HG02678 (cell line): ENCODE measurements at regions not wholly inside any gene's neighbourhood (a gene's known extent, or its start where the extent isn't known, plus 50 kb on each side); places are given as distances from the start of the nearest gene placed in this dataset.
"Not testable (repeated sequence)": the region's sequence is repeated elsewhere in the genome, so short reads cannot be mapped to it uniquely, and the experiment has no call there.

Source experiments
- ATAC-seq: cut with Tn5 transposase; IDR thresholded peaks from one replicate; pipeline ENCODE4 v1.9.1; 2021; ENCODE audit warnings: mild to moderate bottlenecking, moderate library complexity; ENCODE audit not compliant: unreplicated experiment

DNA sequence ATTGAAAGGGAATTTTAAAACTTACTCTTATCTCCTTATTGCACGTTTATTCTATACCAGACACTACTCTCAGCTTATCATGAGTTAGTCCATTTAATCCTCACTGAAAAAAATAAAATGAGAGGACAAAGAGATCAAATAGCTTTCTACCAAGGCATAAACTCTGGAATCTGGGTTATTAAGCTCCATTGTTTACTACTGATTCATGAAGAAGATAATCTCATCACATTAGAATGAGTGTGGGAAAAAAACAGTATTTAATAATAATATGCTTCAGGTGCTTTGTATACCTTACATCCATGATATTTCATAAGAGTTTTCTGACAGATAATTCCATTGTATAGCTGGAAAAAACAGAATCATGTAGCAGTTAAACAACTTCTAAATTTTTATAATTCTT lies 1092.6 kb downstream of the TECRL start:
- no peak for ATAC-seq

- no peak for ATAC-seq
These were observed 1093.6 kb downstream of the TECRL start for GRCh38 chr4:63315651-63316050.

DNA sequence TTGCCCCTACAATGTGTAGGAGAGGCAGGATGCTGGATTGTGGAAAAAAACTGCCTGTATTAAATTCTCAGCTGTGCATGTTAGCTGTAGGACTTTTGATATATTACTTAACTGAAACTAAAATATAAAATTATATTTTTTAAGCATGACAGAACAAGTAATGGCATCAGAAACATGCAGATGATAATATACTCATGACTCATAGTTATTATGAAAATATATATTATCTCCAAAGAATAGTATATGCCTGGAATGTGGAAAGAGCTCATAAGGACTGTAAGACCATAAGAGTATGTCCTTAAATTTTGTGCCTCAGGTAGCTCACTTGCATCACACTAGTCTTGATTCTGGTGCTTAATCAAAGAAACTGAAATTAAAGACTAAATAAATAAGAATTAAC lies 1100.6 kb downstream of the TECRL start:
- ATAC-seq, result no peak

GRCh38 chr4:63302792-63303191 lies 1106.5 kb downstream of the TECRL start:
- ATAC-seq, result no peak

GRCh38 chr4:63302078-63302477 lies 1107.2 kb downstream of the TECRL start:
- no peak for ATAC-seq

DNA sequence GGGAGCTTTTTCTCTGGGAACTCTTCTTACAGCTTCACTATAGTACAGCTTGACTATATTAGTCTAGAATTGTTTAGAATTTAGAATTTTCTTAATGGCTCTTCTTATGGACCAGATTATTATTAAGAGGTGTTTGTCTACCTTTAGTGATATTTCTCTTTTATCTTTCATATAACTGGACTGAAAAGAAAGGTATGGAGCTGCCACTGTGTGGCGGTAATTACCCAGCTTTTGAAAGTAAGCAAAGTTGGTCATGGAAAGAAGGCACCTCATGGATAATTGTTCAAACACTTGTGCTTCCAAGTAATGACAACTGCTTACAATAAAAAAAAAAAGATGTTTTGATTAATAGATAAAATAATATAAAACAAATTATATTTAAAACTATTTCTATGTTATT lies 1112.5 kb downstream of the TECRL start:
- ATAC-seq, result no peak

- no peak for ATAC-seq
These were observed 1133.8 kb downstream of the TECRL start for GRCh38 chr4:63275491-63275890.

DNA sequence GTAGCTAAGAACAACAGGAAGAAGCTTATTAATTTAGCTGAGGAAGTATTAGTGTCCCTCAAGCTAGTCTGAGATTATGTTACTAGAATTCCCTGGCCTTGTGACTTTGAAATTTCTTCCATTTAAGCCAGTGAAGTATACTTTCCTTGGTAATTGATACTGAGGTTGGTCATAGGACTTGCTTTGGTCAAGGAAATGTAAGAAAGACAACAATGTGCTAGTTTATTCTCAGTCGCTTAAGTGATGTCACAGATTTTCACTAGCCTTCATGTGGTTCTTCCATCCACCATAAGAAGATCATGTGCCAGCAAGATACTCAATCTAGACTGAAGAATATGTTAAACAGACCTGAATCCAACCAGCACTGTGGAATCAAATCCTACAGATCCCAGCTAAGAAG lies 1140.1 kb downstream of the TECRL start:
- ATAC-seq, result no peak

- ATAC-seq, result no peak
These were observed 1175.6 kb downstream of the TECRL start for GRCh38 chr4:63233671-63234070.

- no peak for ATAC-seq
These were observed 1177.2 kb downstream of the TECRL start for GRCh38 chr4:63232058-63232457.

DNA sequence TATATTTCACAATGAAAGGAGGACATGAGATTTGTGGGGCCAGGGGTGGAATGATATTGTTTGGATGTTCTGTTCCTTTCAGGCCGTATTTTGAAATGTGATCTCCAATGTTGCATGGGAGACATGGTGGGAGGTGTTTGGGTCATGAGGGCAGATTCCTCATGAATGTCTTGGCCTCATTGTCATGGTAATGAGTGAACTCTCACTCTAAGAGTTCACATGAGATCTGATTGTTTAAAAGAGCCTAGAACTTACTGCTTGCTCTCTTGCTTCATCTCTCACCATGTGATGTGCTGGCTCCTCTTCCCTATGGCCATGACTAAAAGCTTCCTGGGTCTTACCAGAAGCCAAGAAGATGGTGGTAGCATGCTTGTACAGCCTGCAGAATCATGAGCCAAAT lies 1183.0 kb downstream of the TECRL start:
- ATAC-seq, result no peak

DNA sequence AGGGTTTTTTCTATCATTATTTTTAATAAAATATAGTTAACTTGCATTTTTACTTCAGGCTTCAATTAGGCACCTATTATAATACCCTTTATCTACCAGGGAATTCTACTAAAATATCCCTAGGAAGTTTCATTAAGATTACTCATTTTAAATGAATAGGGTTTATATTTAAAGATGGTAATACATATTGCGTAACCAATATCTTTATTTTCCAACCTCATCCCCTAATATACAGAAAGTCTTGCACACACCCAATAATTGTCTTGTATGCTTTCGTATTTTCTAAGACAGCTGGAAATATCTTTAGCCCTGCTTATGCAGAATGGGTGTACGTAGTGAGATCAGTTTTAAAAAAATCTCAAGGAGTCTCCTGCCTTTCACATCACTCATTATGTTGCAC lies 1186.8 kb downstream of the TECRL start:
- ATAC-seq, result no peak

DNA sequence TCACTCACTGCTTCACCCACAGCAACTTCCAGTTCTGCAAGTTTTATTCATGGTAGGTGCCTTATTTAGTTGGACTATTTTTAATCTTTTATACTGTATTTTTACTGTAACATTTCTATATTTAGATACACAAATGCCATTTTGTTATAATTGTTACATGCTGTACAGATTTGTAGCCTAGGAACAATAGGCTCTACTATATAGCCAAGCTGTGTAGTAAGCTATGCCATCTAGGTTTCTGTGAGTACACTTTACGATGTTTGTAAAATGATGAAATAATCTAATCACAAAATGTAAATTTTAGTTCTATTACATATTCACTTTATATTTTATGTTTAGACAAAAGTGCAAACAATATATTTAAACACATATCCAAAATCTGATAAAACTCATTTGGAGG lies 1187.8 kb downstream of the TECRL start:
- ATAC-seq, result no peak

- ATAC-seq, result no peak
These were observed 1190.4 kb downstream of the TECRL start for GRCh38 chr4:63218856-63219255.

GRCh38 chr4:63214076-63214475 lies 1195.2 kb downstream of the TECRL start:
- no peak for ATAC-seq

- ATAC-seq, result no peak
These were observed 1197.3 kb downstream of the TECRL start for GRCh38 chr4:63211776-63212479.

DNA sequence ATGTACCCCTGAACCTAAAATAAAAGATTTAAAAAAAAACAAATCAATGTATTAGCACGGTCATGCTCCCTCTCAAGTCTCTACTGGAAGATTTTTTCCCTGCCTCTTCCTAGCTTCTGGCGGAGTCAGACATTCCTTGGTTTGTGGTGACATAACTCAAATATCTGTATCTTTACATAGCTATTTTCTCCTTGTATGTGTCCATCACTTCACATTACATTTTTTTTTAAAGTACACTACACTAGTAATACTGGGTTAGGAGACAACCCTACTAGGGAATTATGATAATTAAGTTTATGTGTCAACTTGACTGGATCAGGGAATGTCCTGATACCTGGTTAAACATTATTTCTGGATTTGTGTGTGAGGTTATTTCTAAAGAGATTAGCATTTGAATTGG lies 1197.9 kb downstream of the TECRL start:
- no peak for ATAC-seq

GRCh38 chr4:63193029-63193428 lies 1216.2 kb downstream of the TECRL start:
- ATAC-seq, result not testable (repeated sequence)

DNA sequence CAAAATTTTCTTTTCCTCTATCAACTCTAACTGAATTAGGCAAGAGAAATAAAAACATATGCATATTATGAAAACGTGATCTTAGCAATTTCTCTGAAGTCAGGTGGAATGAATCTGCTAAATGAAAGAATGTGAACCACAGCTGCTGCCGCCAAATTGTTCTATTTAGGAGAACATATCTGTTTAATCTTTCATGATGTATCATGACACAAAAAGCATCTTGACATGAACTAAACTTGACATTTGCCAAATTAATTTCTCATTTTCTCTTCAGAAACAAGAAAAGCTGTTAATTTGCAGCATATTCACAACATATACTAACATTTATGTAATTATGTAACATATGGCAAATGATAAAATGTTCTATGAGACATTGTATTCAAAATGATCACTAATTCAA lies 1237.9 kb downstream of the TECRL start:
- no peak for ATAC-seq

GRCh38 chr4:63170923-63171322 lies 1238.3 kb downstream of the TECRL start:
- no peak for ATAC-seq

- no peak for ATAC-seq
These were observed 1239.4 kb downstream of the TECRL start for GRCh38 chr4:63169836-63170235.

DNA sequence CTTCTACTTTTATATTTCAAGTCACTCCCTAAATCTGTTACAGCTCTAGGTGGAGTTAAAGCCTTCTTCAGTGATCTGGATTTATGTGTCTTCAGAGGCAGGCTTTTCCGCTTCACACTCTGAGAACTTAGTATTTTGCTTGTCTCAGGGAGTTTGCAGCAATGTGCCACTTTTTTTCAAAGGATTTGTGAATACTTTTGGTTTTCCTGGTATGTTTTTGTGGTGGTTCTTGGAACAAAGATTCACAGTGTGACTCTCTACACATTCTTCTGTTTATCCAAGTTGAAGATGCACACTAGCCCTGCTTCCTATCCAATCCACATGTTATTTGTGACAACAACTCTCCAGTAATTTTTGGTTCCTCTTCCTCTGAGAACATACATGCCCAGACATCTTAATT lies 1253.7 kb downstream of the TECRL start:
- no peak for ATAC-seq

GRCh38 chr4:63123441-63123840 lies 1285.8 kb downstream of the TECRL start:
- no peak for ATAC-seq
